Calu3 (cell line): ENCODE measurements at regions not wholly inside any gene's neighbourhood (a gene's known extent, or its start where the extent isn't known, plus 50 kb on each side); places are given as distances from the start of the nearest gene placed in this dataset.

Source experiments
- BruUV-seq: library from RNA; stranded (reverse); fragments of 400-500 nt; replicated peaks from 2 replicates; lab custom pipeline; 2021; lab: Mats Ljungman, UMichigan
- CTCF ChIA-PET: fragments of 300-600 bp; sonication (Branson Sonifier 250); formaldehyde crosslinking; loops from one replicate; lab custom pipeline; 2022; ENCODE audit warnings: antibody characterized with exemption; lab: Charles Lee
- DNase-seq: peaks from one replicate; pipeline ENCODE4 v3.0.0; 2022
- H3K27ac Mint-ChIP-seq: one replicate; pipeline ENCODE4 v1.8.0; 2022; ENCODE audit warnings: mixed read lengths; ENCODE audit not compliant: unreplicated experiment
- H3K27me3 Mint-ChIP-seq: one replicate; pipeline ENCODE4 v1.8.0; 2022; ENCODE audit warnings: mixed read lengths; ENCODE audit not compliant: unreplicated experiment
- H3K36me3 Mint-ChIP-seq: one replicate; pipeline ENCODE4 v1.8.0; 2022; ENCODE audit warnings: mild to moderate bottlenecking, moderate library complexity, mixed read lengths; ENCODE audit not compliant: insufficient read depth, unreplicated experiment
- H3K4me1 Mint-ChIP-seq: one replicate; pipeline ENCODE4 v1.8.0; 2022; ENCODE audit warnings: mild to moderate bottlenecking, low read depth, mixed read lengths; ENCODE audit not compliant: unreplicated experiment
- H3K4me3 Mint-ChIP-seq: one replicate; pipeline ENCODE4 v1.8.0; 2022; ENCODE audit warnings: mild to moderate bottlenecking, low read depth, moderate library complexity, mixed read lengths; ENCODE audit not compliant: unreplicated experiment
- H3K9me3 Mint-ChIP-seq: one replicate; pipeline ENCODE4 v1.8.0; 2022; ENCODE audit warnings: low read depth, mixed read lengths; ENCODE audit not compliant: unreplicated experiment
- CTCF ChIP-seq: fragments of 200-600 bp; IDR thresholded peaks from one replicate; pipeline ENCODE4 v1.8.0; 2022; ENCODE audit warnings: antibody characterized with exemption; ENCODE audit not compliant: unreplicated experiment
- intact Hi-C: fragments of 100-400 bp; cut with micrococcal nuclease; formaldehyde crosslinking; loops from one replicate; pipeline ENCODE4 v1.10.0; 2022; ENCODE audit not compliant: unreplicated experiment

- H3K27me3 Mint-ChIP-seq: peaks cover 84% of the 10 kb centered on the region
- TF ChIP-seq CTCF: no peak
- BruUV-seq: no TSS peak
- no peaks in the 10 kb centered on the region for H3K4me1 Mint-ChIP-seq
- DNase-seq: no peak
- no peaks in the 10 kb centered on the region for H3K9me3 Mint-ChIP-seq
- CTCF ChIA-PET: no interaction called here
- H3K27ac Mint-ChIP-seq: no peak overlapping the region
- intact Hi-C loops: no loop called here
- no peaks in the 10 kb centered on the region for H3K36me3 Mint-ChIP-seq
- H3K4me3 Mint-ChIP-seq: no peak overlapping the region
These were observed 139.3 kb downstream of the IRF8 start for GRCh38 chr16:86037999-86038925.

GRCh38 chr16:86038926-86039310 lies 140.0 kb downstream of the IRF8 start:
- DNase-seq: no peak
- CTCF ChIA-PET: no interaction called here
- Mint-ChIP-seq H3K4me1 (no peaks in the 10 kb centered on the region), H3K27me3 (peaks cover 84% of the 10 kb centered on the region), H3K4me3 (no peak overlapping the region), H3K36me3 (no peaks in the 10 kb centered on the region), H3K27ac (no peak overlapping the region), H3K9me3 (no peaks in the 10 kb centered on the region)
- intact Hi-C loops: no loop called here
- no TSS peak for BruUV-seq
- TF ChIP-seq CTCF: no peak

- Mint-ChIP-seq H3K4me1 (no peaks in the 10 kb centered on the region), H3K27ac (no peak overlapping the region), H3K36me3 (no peaks in the 10 kb centered on the region), H3K4me3 (no peak overlapping the region), H3K27me3 (peaks cover 84% of the 10 kb centered on the region), H3K9me3 (no peaks in the 10 kb centered on the region)
- no TSS peak for BruUV-seq
- intact Hi-C loops: no loop called here
- no peak for TF ChIP-seq CTCF
- DNase-seq: no peak
- CTCF ChIA-PET: interaction anchor here (0.6 kb wide), 1 partner anchor 220 kb away, joined by 3 read pairs; no protein-coding TSS in a partner anchor
These were observed 140.6 kb downstream of the IRF8 start for GRCh38 chr16:86039606-86040005.

- Mint-ChIP-seq H3K27ac (no peak overlapping the region), H3K4me1 (no peaks in the 10 kb centered on the region), H3K4me3 (no peak overlapping the region), H3K27me3 (peaks cover 84% of the 10 kb centered on the region), H3K36me3 (no peaks in the 10 kb centered on the region), H3K9me3 (no peaks in the 10 kb centered on the region)
- no TSS peak for BruUV-seq
- DNase-seq: no peak
- intact Hi-C loops: no loop called here
- CTCF ChIA-PET: no interaction called here
- no peak for TF ChIP-seq CTCF
These were observed 141.5 kb downstream of the IRF8 start for GRCh38 chr16:86040496-86040895.
